Cardiac muscle cell (in vitro differentiated cells and primary cell): ENCODE measurements at regions not wholly inside any gene's neighbourhood (a gene's known extent, or its start where the extent isn't known, plus 50 kb on each side); places are given as distances from the start of the nearest gene placed in this dataset.

ENCODE experiments used
- DNase-seq, 2 donors: peaks; one replicate each; pipeline versions ENCODE4 v3.0.0 to v3.0.0-alpha.2; 2010 to 2017; ENCODE audit warnings: low read depth in 1 of 2, low spot score in 1 of 2
- H3K27ac ChIP-seq: fragments of 200-600 bp; sonication (generic); 2 replicates; pipeline ENCODE4 v1.5.1; 2016
- H3K27me3 ChIP-seq: fragments of 200-600 bp; sonication (generic); 2 replicates; pipeline ENCODE4 v1.6.0; 2016; ENCODE audit warnings: control low read depth
- H3K36me3 ChIP-seq: fragments of 200-600 bp; sonication (generic); 2 replicates; pipeline ENCODE4 v1.5.1; 2016; ENCODE audit warnings: control low read depth
- H3K4me1 ChIP-seq: fragments of 200-600 bp; sonication (generic); 2 replicates; pipeline ENCODE4 v1.8.1; 2017; ENCODE audit warnings: low read depth, mild to moderate bottlenecking, mixed run types
- H3K4me3 ChIP-seq: fragments of 200-600 bp; sonication (generic); 2 replicates; pipeline ENCODE4 v1.5.1; 2016; ENCODE audit warnings: mild to moderate bottlenecking
- H3K9me3 ChIP-seq: fragments of 200-600 bp; sonication (generic); 2 replicates; pipeline ENCODE4 v1.5.1; 2017; ENCODE audit warnings: low read depth, mild to moderate bottlenecking, control low read depth
- CTCF ChIP-seq: IDR thresholded peaks from 2 replicates; pipeline ENCODE4 v1.5.1; 2012; ENCODE audit warnings: low read depth, mild to moderate bottlenecking, low read length

GRCh38 chr9:105834404-105834803 lies 140.1 kb downstream of the TMEM38B start:
- no peak for TF ChIP-seq CTCF

GRCh38 chr9:105835721-105836120 lies 141.4 kb downstream of the TMEM38B start:
- Histone ChIP-seq H3K27ac (no peak overlapping the region), H3K36me3 (no peaks in the 10 kb centered on the region), H3K4me1 (peaks cover 9% of the 10 kb centered on the region), H3K4me3 (no peak overlapping the region), H3K27me3 (no peaks in the 10 kb centered on the region), H3K9me3 (no peaks in the 10 kb centered on the region)
- no peak for TF ChIP-seq CTCF
- DNase-seq: peak in 1 of 2 donors; percentile 30

More at GRCh38 chr9:105834404-105834803, 140.1 kb downstream of the TMEM38B start:
- Histone ChIP-seq H3K9me3 (no peaks in the 10 kb centered on the region), H3K4me1 (peaks cover 9% of the 10 kb centered on the region), H3K4me3 (no peak overlapping the region), H3K27ac (no peak overlapping the region), H3K36me3 (no peaks in the 10 kb centered on the region), H3K27me3 (no peaks in the 10 kb centered on the region)
- DNase-seq: no peak

- TF ChIP-seq CTCF: no peak
- Histone ChIP-seq H3K27me3 (no peaks in the 10 kb centered on the region), H3K4me3 (no peak overlapping the region), H3K9me3 (no peaks in the 10 kb centered on the region), H3K27ac (no peak overlapping the region), H3K36me3 (no peaks in the 10 kb centered on the region), H3K4me1 (peaks cover 9% of the 10 kb centered on the region)
- DNase-seq: no peak
Measured at GRCh38 chr9:105836936-105837660, 142.8 kb downstream of the TMEM38B start.

- H3K4me3 ChIP-seq: no peak overlapping the region
- H3K4me1 ChIP-seq: peaks cover 9% of the 10 kb centered on the region
- no peak overlapping the region for H3K27ac ChIP-seq
- no peaks in the 10 kb centered on the region for H3K9me3 ChIP-seq
- no peaks in the 10 kb centered on the region for H3K36me3 ChIP-seq
- no peaks in the 10 kb centered on the region for H3K27me3 ChIP-seq
- no peak for DNase-seq
- no peak for TF ChIP-seq CTCF
Measured at GRCh38 chr9:105841562-105841961, 147.2 kb downstream of the TMEM38B start.

- peak; percentile 79 for TF ChIP-seq CTCF
- peak; percentile 53 to 57 for DNase-seq
- H3K4me1 ChIP-seq: peaks cover 3% of the 10 kb centered on the region
- no peak overlapping the region for H3K27ac ChIP-seq
- H3K9me3 ChIP-seq: no peaks in the 10 kb centered on the region
- no peaks in the 10 kb centered on the region for H3K36me3 ChIP-seq
- H3K27me3 ChIP-seq: no peaks in the 10 kb centered on the region
- H3K4me3 ChIP-seq: no peak overlapping the region
Measured at GRCh38 chr9:105842023-105842644, 147.8 kb downstream of the TMEM38B start.
